Mesenteric fat pad (tissue), 1 donor: ENCODE measurements at regions not wholly inside any gene's neighbourhood (a gene's known extent, or its start where the extent isn't known, plus 50 kb on each side); places are given as distances from the start of the nearest gene placed in this dataset.

Experiments used
- DNase-seq: peaks from one replicate; pipeline ENCODE4 v3.0.0-alpha.2; 2020; ENCODE audit warnings: low spot score
- donor health status: DM: yes; HTN: yes; CAD: no.

- no peak for DNase-seq
Observed at GRCh38 chr12:116381240-116381743, 103.8 kb upstream of the MED13L start.

- no peak for DNase-seq
Observed at GRCh38 chr12:116381744-116382685, 104.5 kb upstream of the MED13L start.

GRCh38 chr12:116382686-116383530 is 105.4 kb upstream of the MED13L start:
- DNase-seq = no peak

- no peak for DNase-seq
Observed at GRCh38 chr12:116384175-116384574, 106.7 kb upstream of the MED13L start.

- DNase-seq = no peak
Observed at GRCh38 chr12:116384691-116385485, 107.4 kb upstream of the MED13L start.

GRCh38 chr12:116385486-116386217 is 108.2 kb upstream of the MED13L start:
- no peak for DNase-seq

GRCh38 chr12:116389326-116389725 is 111.8 kb upstream of the MED13L start:
- no peak for DNase-seq

- no peak for DNase-seq
Observed at GRCh38 chr12:116389990-116390389, 112.5 kb upstream of the MED13L start.

- no peak for DNase-seq
Observed at GRCh38 chr12:116390401-116391335, 113.2 kb upstream of the MED13L start.

- no peak for DNase-seq
Observed at GRCh38 chr12:116391501-116391900, 114.0 kb upstream of the MED13L start.

GRCh38 chr12:116392061-116392460 is 114.6 kb upstream of the MED13L start:
- no peak for DNase-seq

- DNase-seq = no peak
Observed at GRCh38 chr12:116393255-116393654, 115.8 kb upstream of the MED13L start.

- DNase-seq = no peak
Observed at GRCh38 chr12:116393859-116394650, 116.6 kb upstream of the MED13L start.

GRCh38 chr12:116395396-116395795 is 117.9 kb upstream of the MED13L start:
- DNase-seq = no peak

- no peak for DNase-seq
Observed at GRCh38 chr12:116397148-116397547, 119.7 kb upstream of the MED13L start.

- DNase-seq = no peak
Observed at GRCh38 chr12:116398193-116398592, 120.7 kb upstream of the MED13L start.

GRCh38 chr12:116399055-116399454 is 121.6 kb upstream of the MED13L start:
- DNase-seq = no peak

- no peak for DNase-seq
Observed at GRCh38 chr12:116400636-116401372, 123.3 kb upstream of the MED13L start.
